ENCODE measurements at regions not wholly inside any gene's neighbourhood (a gene's known extent, or its start where the extent isn't known, plus 50 kb on each side); places are given as distances from the start of the nearest gene placed in this dataset.
"Not testable (repeated sequence)": the region's sequence is repeated elsewhere in the genome, so short reads cannot be mapped to it uniquely, and the experiment has no call there.

DNA sequence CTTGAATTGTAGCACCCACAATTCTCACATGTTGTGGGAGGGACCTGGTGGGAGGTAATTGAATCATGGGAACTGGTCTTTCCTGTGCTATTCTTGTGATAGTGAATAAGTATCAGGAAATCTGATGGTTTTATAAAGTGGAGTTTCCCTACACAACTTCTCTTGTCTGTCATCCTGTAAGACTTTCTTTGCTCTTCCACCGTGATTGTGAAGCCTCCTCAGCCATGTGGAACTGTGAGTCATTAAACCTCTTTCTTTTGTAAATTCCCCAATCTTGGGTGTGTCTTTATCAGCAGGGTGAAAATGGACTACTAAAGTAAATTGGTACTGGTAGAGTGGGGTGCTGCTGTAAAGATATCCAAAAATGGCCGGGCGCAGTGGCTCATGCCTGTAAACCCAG is 215.6 kb downstream of the LIG4 start:
- no peak for DNase-seq

DNA sequence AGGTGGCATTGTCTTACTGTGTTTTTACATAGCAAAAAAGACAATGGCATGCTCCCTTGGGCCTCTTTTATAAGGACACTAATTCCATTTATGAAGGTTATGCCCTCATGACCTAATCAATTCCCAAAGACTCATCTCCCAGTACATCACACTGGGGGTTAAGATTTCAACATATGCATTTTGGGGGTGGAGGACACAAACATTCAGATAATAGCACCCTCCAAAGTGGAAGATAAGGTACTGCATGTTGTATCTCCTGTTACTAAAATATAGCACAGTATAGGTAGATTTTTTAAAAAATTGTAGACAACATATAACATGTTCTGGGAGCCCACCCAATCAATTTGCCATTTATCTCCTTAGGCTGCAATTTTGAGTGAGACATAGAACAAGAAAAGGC is 221.2 kb downstream of the LIG4 start:
- no peak for DNase-seq

- no peak for DNase-seq
These were observed 221.9 kb downstream of the LIG4 start for GRCh38 chr13:107993239-107993949.

GRCh38 chr13:107992542-107992941 is 222.8 kb downstream of the LIG4 start:
- DNase-seq: no peak

DNA sequence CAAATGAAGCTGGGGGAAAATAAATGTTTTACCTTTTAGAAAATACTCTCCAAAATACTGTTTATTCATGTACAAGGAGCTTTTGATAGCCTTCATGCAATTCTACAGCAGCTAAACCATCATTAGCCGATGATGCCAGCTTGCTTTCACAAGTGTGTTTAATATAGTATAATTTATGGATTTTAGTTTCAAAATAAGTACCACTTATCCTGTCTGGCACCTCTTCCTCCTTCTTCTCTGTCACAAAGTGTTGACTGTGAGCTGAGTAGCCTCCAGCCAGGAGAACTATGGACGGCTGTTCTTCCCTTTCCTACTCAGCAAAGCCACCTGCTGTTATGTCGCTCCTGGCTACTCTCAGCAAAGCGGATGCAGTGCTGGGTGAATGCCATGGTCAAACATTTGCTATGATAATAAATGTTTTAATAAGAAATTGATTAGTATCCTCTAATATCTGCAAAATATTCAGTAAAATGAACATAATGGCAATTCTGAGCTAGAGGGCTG is 238.2 kb downstream of the LIG4 start:
- no peak for DNase-seq

GRCh38 chr13:107976628-107977027 is 238.7 kb downstream of the LIG4 start:
- no peak for DNase-seq

DNA sequence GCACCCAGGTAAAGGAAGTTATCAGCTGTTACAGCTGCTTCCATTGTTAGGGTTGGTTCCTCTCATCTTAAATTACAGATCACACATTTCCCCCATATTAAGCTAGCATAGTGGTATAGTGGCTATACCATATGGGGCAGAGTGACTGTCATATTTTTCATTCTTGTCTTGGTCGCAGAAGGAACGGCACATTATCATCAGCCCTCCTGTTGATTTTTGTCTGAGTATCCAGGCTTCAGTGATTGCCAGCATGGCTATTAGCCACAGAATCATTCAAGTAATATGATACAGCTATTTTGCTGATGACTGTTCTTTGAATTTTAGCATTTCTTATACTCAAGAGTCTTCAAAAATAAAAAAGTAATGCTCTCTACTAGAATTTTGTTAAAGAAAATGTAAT is 240.9 kb downstream of the LIG4 start:
- DNase-seq: no peak

DNA sequence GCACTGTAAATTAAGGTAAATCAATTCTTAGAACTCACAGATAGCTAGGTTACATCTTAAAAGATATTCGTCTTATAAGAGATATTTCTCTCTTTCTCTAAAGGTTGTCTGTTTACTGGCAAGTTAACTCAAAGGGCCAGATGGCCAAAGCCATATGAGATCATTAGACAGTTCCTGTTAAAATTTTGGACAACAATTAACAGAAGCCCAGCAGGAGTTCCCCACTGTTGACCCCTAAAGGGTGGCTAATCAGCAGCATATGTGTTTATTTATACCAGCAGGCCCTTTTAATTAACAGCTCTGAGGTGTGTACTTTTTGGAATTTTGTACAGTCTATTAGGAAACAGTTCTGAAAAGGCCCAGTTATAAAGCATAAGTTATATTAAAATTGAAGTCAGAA is 245.8 kb downstream of the LIG4 start:
- DNase-seq: no peak

GRCh38 chr13:107968470-107968869 is 246.9 kb downstream of the LIG4 start:
- no peak for DNase-seq

DNA sequence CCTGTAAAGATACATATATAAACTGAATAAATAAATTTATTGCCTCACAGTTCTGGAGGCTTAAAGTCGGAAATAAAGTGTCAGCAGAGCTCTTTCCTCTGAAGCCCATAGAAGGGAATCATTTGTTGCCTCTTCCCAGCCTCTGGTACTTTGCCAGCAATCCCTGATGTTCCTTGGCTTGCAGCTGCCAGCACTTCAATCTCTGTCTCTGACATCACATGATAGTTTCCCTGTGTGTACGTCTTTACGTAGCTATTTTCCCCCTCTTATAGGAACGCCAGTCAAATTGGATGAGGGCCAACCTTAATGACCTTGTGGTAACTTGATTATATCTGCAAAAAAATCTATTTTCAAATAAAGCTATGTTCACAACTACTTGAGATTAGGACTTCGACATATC is 250.9 kb downstream of the LIG4 start:
- no peak for DNase-seq

DNA sequence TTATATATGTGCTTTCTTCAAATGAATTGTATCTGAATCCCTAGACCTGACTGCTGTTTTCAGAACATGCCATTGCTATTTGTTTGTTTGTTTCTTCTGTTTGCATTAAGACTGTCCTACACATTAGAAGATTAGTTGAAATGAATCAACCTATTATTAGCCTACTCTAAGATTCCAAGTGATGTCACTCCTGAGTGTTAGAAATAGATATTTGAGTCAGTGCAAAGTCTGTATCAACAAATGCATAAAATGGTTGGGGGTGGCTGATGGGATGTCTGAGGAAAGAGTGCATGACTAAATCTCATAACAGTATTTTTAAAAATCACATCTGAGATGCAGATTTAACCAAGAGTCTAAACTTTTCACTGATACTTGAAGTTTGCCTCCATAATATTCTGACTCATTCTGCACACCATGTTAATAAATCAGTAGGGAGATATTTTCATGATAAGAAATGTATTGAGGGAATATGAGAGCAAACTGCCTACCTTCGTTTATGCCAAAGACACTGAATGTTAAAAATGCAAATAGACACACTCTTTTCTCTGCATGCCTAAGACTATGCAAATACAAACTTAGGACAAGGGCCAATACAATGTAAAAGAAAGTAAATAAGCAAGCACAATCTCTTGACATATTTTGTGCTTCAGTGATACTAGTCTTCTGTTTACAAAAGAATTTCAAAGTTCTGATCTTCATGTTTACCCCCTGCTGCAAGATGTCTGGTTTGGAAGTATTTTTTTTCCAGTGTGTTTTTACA is 253.3 kb downstream of the LIG4 start:
- DNase-seq: no peak

GRCh38 chr13:107960301-107960700 is 255.0 kb downstream of the LIG4 start:
- DNase-seq: no peak

- DNase-seq: no peak
These were observed 258.4 kb downstream of the LIG4 start for GRCh38 chr13:107956889-107957288.

DNA sequence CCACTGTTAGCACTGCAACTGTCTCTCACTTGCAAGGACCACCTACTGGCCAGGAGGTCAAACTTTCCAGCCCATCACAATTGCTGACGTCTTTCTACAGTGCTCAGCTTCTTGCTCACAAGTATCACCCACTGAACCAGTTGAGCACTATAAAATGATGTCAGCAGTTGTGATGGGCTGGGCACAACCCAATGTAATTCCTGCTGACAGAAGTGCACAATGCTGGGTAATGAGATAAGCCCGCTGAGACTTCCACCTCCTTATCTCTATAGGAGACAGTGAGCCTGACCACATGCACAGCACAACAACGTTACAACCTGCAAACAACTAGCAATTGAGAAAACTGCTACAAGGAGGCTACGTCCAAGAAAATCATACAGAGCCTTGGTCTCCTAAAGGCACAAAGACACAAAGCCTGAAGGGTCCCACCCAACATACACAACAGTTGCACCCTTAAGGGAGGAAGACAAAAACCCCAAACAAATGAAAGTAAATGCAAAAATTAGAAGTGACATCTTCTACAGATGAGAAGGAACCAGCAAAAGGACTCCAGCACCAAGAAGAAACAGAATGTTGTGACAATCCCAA is 273.2 kb downstream of the LIG4 start:
- no peak for DNase-seq

DNA sequence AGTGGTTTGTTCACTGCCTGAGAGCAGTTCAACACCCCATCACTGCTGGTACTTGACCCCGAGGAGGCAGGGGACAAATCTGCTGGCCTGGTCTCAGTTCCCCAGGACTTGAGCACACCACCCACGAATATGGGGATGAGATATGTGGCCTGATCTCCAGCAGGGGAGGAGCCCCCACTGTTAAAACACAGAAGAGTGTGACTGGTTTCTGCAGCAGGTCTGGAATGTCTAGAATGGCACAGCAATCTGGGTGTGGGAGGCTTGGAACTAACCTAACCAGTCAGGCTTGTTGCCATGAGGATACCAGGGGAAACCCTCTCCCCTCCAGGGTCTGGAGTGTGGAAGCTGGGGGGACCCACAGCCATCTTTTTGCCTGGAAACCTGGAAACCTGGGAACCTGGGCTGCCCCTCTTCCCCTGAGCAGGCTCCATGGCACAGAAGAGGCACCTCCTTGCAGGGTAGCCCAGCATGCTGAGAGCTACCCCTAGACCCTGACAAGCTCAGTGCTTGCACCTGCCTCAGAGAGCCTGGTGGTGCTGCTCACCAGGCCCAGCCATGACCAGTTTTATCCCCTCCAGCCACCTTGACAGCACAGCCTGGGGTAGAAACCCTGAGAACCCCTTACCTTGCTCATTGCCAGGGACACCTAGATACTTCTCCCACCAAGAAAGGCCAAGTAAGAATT is 273.8 kb downstream of the LIG4 start:
- no peak for DNase-seq

GRCh38 chr13:107937848-107938247 is 277.5 kb downstream of the LIG4 start:
- no peak for DNase-seq

- no peak for DNase-seq
These were observed 284.3 kb downstream of the LIG4 start for GRCh38 chr13:107931056-107931455.

DNA sequence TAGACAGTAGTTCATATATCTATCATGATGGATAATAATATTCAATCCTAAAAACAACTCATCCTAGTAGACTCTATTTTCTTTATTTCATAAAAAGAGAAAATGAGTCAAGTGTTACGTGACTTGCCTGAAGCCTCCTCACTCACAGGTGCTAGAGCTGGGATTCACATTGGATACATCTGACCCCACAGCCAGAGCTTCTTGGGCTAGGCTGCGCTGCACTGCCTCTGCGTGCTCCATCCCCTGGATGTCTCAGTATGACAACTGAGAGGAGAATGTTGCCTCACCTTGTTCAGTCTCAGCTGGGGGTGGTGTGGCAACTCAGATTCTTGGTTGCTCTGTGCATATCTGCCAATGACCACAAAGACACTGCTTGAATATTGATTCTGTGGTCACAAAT is 286.6 kb downstream of the LIG4 start:
- DNase-seq: no peak

DNA sequence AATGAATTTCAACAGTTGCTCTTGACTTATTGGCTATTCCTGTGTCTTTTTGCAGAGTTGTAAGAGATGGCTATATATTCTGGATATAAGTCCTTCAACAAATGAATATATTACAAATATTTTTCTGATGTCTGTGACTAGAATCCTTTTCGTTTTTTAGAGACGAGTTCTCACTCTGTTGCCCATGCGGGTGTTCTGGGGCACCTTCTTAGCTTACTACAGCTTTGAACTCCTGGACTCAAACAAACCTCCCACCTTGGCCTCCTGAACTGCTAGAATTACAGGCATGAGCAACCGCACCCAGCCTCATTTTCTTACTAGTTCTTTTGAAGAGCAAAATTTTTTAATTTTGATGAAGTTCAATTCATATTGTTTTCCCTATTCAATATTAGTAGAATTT is 287.8 kb downstream of the LIG4 start:
- DNase-seq: no peak

DNA sequence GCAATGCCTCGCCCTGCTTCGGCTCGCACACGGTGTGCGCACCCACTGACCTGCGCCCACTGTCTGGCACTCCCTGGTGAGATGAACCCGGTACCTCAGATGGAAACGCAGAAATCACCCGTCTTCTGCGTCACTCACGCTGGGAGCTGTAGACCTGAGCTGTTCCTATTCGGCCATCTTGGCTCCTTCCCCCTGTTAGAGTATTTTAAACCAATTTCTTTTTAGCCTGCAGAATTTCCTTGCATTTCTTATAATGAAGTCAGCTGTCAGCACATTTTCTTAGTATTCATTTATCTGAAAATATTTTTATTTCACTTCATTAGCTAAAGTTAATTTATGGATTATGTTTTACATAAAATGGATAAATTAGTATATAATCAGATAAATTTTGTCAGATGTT is 288.8 kb downstream of the LIG4 start:
- DNase-seq: not testable (repeated sequence)

- not testable (repeated sequence) for DNase-seq
These were observed 298.4 kb downstream of the LIG4 start for GRCh38 chr13:107916902-107917301.

GRCh38 chr13:107912745-107913144 is 302.6 kb downstream of the LIG4 start:
- DNase-seq: no peak

- DNase-seq: no peak
These were observed 308.1 kb downstream of the LIG4 start for GRCh38 chr13:107907065-107907805.

Data from activated CD4-positive, alpha-beta T cell treated with anti-CD3 and anti-CD28 coated beads for 48 hours (primary cell).